Activated CD4-positive, alpha-beta T cell treated with anti-CD3 and anti-CD28 coated beads, Interleukin-2, Interleukin-6, amounts not matched to agents 100 ng/mL and 50 ng/mL, durations not matched to agents 16 hours and 8 hours (primary cell): ENCODE measurements at regions not wholly inside any gene's neighbourhood (a gene's known extent, or its start where the extent isn't known, plus 50 kb on each side); places are given as distances from the start of the nearest gene placed in this dataset.

ENCODE experiments used
- DNase-seq: peaks from one replicate; pipeline ENCODE4 v3.0.0-alpha.2; 2020

- DNase-seq, result no peak
Measured at GRCh38 chr2:45337481-45337880, 273.6 kb downstream of the SRBD1 start.

DNA sequence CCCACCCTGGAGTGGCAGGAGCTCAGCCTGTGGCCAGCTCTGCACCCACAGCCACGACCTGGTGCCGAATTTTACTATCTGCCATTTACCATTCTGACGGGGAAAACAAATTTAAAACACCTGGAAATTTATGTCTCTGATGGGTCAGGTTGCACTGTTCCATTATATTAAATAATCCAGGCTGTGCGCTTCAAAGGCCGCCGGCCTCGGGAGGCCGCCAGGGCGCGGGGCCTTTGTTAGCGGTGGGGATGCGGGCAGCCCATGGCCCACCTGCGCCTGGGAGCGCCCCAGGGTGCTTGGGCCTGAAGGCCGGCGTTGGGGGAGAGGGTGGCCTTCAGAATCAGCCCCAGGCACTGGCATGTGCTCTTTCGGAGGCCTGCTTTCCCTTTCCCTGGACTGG lies 276.9 kb downstream of the SRBD1 start:
- no peak for DNase-seq

DNA sequence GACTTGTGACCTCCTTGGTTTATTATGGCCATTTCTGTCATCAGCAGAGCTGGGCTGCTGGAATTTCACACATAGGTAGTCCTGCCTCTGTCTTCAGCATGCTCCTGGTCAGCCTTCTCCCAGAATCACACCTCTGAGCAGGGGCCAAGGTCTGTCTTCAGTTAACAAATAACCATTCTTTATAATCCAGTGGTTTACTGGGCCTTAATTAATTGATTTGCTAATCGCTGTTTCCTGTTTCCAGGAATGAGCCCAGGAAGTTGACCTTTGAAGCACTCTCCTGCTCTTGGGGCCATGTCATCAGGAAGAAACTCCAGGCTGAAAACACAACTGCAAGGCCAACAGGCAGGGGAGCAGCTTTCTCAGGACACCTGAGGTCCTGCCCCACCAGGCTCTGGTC lies 278.5 kb downstream of the SRBD1 start:
- DNase-seq, result no peak

DNA sequence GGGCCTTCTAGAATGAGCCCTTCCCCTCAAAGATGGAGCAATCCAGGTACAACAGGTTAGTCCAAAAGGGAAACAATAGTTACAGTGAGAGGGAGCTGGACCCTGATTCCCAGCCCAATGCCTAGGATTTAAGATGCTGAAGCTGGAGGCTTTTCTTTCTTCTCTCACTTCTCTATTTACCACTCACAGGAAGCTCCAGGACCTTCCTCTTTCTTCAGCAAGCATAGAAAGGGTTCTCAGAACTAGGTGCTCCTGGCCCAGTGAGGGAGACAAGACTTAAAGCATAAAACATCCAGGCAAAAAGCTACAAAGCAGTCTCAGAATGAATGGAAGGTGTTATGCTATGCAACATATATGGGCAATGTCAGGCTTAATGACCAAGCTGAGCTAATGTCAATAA lies 279.0 kb downstream of the SRBD1 start:
- DNase-seq, result no peak

DNA sequence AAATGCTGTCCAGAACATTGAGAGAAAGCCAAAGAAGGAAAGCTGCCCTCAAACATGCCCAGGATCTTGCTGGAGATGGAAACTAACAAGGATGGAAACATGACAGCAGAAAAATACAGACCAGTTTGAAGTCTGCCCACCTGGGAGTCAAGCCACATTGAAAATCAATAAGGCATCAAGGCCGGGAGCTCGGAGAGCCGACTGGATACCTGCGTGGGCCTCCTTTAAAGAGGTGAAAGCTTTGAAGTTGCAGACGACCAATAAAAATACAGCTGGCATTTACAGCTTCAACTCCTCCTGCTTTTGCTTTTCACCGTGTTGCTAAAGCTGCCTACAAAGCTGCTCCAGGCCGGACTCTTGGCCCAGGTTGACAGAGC lies 279.7 kb downstream of the SRBD1 start:
- no peak for DNase-seq

GRCh38 chr2:45330637-45331409 lies 280.2 kb downstream of the SRBD1 start:
- DNase-seq, result no peak

DNA sequence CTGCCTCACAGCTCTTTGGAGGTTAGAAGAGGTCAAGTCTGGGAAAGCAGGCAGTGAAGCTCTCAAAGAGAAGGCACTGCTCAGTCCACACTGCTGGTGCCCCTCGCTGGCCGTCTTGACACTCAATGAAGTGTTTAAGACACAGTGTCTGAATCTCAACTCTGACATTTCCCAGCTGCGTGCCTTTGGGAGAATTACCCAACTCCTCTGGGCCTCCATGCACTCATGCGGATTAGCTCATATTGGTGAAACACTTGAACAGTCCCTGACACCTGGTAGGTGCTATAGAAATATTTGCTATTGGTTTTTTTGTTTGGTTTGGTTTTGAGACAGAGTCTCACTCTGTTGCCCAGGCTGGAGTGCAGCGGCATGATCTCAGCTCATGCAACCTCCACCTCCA lies 281.0 kb downstream of the SRBD1 start:
- DNase-seq, result no peak

DNA sequence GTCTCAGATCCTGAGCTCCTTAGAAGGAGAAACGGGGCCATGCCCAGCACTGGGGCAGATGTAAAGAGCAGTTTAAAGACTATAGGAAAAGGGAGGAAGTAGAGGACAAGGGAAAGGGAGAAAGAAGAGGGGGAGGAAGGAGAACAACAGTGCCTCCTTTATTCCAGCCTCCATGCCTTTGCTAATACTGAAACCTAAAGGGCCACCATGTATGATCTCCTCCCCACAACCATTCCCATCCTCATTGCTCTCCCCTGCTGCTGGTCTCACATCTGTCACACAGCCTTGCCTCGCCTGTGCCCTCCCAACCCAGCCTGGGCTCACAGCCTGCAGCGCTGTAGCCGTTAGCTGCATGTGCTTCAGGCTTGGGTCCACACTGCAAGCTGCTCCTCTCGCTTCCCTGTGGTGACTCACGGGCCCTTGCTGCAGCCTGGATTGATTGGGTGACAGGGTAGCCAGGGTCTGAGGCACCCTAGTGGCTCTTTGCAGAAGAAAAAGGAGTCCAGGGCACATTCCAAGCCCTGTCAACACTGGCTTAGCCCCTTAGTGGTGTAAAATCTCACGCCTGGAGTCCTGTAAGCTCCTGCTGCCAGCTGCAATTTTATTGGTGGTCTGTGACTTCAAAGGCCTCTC lies 281.9 kb downstream of the SRBD1 start:
- DNase-seq, result no peak

DNA sequence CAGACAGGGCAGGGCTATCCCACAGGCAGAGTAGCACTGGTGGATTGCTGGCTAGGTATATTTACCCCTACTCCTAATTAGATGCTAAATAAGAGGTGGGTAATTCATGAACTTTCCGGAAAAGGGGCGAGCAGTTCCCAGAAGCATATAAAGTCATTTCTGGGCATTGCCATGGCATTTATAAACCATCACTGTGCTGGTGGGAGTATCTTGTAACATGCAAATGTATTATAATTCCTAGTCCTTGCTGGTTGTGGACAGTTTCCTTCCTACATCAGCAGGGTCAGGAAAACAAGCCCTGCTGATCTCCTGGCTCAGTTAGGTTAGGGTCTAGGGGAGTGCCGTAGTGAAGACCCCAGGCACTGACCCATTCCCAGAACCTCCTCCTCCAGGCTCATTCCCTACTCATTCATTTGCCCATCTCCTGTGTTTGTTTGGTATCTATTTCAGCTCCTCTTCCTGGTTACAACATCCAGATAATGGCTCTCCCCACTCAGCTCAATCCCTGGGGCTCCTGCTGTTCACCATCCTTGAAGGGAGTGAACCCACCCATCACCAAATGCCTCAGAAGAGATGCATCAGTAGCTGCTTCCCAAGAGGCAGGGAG lies 282.7 kb downstream of the SRBD1 start:
- no peak for DNase-seq

DNA sequence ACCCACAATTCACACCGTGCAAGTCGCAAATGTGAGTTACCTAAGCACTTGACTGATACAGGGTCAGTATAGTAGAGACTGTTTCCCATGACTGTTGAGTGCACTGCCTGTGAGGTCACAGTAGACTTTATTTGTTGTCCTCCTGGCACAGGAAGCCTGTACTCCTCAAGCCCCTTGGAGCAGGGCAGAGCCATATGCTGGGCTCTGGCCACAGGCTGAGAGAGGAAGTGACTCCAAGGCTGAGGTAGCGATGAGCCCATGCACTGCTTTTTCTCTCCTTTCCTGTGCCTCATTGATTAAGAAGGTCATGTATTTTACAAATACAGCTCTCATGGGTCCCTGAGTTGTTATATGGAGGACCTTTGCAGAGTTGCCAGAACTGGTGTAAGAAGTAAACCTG lies 287.7 kb downstream of the SRBD1 start:
- no peak for DNase-seq

DNA sequence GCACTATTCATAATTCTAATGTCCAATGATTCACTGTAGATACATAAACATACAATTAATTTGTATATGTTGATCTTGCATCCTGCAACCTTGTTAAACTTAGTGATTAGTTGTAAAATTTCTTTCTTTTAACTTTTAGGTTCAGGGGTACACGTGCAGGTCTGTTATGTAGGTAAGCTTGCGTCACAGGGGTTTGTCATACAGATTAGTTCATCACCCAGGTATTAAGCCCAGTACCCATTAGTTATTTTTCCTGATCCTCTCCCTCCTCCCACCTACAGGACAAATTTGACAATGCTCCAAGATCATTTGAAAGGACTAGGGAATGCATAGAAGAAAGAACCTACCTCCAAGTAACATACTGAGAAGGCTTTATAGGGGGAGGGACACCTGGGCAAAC lies 290.1 kb downstream of the SRBD1 start:
- DNase-seq, result no peak

- no peak for DNase-seq
Measured at GRCh38 chr2:45319683-45320455, 291.2 kb downstream of the SRBD1 start.

DNA sequence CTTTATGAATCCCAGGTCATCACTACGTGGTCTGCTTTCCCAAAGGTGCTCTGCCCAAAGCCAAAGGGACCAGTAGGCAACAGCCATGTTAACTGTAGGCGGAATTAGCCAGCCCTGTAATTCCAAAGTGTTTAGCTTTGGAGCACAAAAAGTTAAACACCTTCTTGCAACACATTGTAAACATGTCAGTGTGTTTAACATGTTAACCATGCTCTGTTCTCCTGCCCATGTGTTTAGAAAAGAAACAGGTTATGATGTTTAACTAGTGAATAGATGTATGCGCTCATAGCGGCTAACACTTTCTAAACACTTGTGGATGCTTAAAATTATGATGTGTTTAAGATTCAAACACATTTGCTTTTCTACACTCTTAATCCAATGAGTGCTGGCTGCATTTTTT lies 292.4 kb downstream of the SRBD1 start:
- DNase-seq, result no peak

DNA sequence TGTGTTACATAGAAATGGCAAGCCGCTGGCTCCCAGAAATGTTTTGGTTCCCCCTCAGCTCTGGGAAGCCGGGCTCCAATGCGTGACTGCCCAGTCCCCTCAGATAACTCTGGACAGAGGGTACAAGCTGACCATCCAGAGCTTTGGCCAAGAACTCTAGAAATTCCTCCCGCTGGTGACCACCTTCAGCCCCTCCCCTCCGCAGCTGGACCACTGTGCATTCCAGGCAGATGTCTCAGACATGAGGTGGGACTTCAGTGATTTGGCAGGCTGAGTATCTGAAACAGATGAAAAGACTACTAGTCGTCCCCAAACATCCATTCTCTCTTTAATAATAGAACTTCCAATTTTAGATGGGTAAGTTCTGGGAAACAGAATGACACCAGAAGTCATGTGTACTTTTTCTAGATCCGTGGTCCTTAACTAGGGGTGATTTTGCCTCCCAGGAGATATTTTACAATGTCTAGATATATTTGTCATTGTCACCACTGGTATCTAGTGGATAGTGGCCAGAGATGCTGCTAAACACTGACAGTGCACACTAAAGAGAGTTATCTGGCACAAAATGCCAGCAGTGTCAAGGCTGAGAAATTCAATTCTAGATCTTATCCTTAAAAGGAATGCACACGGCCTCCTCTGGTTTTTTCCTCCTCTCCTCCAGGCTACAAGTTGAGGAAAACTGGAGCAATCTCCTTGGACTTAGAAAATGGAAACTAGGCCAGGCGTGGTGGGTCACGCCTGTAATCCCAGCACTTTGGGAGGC lies 294.3 kb downstream of the SRBD1 start:
- DNase-seq, result no peak

DNA sequence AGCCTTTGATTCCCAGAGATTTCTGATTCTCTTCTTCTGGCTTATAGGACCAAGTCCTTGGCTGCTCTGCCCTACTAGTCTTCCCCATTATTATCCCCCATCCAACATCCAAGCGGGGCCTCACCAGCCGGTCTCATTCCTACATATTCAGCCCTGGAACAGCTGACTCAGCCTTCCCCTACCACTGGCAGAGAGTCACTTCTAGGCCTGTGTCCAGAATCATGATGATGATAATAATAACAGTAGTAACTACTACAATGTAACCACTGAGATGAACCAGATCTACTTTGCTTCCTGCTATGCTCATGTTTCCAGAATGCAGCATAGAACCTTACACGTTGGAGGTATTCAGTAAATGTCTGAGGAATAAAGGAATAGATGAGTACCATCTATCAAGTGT lies 295.2 kb downstream of the SRBD1 start:
- DNase-seq, result no peak

- no peak for DNase-seq
Measured at GRCh38 chr2:45312275-45312674, 298.8 kb downstream of the SRBD1 start.

DNA sequence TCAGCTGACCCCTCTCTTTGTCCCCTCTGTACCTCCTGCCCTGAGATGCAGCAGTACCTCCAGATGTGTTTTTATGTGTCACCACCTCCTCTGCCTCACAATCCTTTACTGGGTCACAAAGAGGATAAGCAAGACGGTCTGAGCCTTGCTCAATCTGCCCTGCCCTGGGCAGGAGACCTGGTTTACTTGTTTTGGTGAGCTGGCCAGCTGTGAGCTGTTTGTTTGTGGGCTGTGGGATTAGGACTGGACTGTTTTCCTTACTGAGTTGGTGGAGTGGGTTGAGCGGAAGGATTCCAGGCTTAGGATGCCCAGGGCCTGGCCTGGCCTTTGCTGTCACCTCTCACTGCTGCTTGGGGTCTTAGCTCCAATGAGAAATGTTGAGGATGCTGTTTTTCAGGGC lies 299.5 kb downstream of the SRBD1 start:
- DNase-seq, result no peak

GRCh38 chr2:45307147-45307546 lies 297.9 kb upstream of the SIX2 start:
- DNase-seq, result no peak

- no peak for DNase-seq
Measured at GRCh38 chr2:45305599-45305998, 296.3 kb upstream of the SIX2 start.

DNA sequence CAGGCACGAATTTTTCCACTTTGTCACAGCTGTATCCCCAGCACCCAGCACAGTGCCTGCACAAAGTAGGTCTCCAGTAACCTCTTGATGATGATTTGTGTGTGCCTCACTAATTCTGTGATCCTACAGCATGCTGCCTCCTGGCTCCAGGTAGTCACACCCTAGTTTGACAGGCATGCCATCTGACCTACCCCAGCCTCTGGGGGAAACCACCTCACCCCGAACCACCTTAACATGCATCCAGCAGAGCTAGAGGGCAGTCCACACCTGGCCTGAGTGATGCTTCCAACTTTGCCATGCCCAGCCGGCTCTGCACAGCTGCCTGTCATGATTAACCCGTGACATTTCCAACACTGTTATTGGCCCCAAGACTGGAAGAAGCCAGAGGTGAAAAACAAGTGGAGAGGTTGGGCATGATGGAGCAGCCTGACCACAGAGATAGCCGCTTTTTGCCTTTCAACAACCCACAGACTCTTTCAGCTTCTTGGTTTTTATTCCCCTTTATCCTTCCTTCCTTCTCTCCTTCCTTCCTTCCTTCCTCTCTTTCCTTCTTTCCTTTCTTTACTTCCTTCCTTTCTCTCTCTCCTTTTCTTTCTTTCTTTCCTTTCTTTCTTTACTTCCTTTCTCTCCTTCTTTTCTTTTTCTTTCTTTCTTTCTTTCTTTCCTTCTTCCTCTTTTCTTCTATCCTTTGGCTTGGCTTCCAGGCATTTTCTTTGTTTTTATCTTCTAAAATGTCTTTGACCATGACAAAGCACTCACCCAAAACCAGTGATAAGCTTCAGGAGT lies 294.4 kb upstream of the SIX2 start:
- no peak for DNase-seq

GRCh38 chr2:45301307-45302277 lies 292.3 kb upstream of the SIX2 start:
- DNase-seq, result no peak
